ENCODE measurements at regions not wholly inside any gene's neighbourhood (a gene's known extent, or its start where the extent isn't known, plus 50 kb on each side); places are given as distances from the start of the nearest gene placed in this dataset.

- H3K4me3 ChIP-seq (ENCODE audit: low read depth in 1 of 2, low read length in 2 of 2) = no peak overlapping the region
- H3K27ac ChIP-seq (ENCODE audit: low read length) = no peak overlapping the region
Observed at GRCh38 chr2:34025196-34025595, 426.1 kb upstream of the FAM98A start.

GRCh38 chr2:34012715-34013302, 413.7 kb upstream of the FAM98A start:
- Histone ChIP-seq H3K4me1 (ENCODE audit: control insufficient read depth in 1 of 2, insufficient read depth in 2 of 2, low read length in 2 of 2) (no peaks in the 10 kb centered on the region), H3K4me3 (ENCODE audit: low read depth in 1 of 2, low read length in 2 of 2) (no peak overlapping the region), H3K27ac (ENCODE audit: low read length) (no peak overlapping the region), H3K27me3 (ENCODE audit: low read depth, low read length) (no peaks in the 10 kb centered on the region), H3K9me3 (ENCODE audit: control insufficient read depth in 1 of 2, low read length in 2 of 2) (peaks cover 0 to 5% of the 10 kb centered on the region in 2 donors), H3K36me3 (ENCODE audit: control insufficient read depth in 1 of 2, insufficient read depth in 2 of 2, low read length in 2 of 2) (no peaks in the 10 kb centered on the region)

More at GRCh38 chr2:34025196-34025595, 426.1 kb upstream of the FAM98A start:
- H3K36me3 ChIP-seq (ENCODE audit: control insufficient read depth in 1 of 2, insufficient read depth in 2 of 2, low read length in 2 of 2) = no peaks in the 10 kb centered on the region
- no peaks in the 10 kb centered on the region for H3K27me3 ChIP-seq (ENCODE audit: low read depth, low read length)
- peaks cover 0 to 13% of the 10 kb centered on the region in 2 donors for H3K4me1 ChIP-seq (ENCODE audit: control insufficient read depth in 1 of 2, insufficient read depth in 2 of 2, low read length in 2 of 2)
- no peaks in the 10 kb centered on the region for H3K9me3 ChIP-seq (ENCODE audit: control insufficient read depth in 1 of 2, low read length in 2 of 2)

DNA sequence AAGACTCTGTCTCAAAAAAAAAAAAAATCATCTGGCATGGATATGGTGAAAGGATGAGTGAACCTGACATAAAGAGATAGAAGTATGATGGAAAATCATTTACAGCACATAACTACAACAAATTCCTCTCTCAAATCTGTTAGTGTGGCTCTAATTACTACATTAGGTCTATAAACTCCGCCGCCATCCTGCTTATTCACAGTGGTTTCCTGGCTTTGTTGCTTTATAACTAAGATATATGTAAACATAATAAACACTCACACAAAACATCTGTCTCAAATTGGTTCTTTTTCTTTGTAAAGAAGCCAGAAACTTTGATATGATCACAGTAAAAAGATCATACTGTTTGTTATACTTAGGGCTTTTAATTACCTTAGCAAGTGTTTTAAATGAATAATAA, 412.6 kb upstream of the FAM98A start:
- Histone ChIP-seq H3K4me3 (ENCODE audit: low read depth in 1 of 2, low read length in 2 of 2) (no peak overlapping the region), H3K36me3 (ENCODE audit: control insufficient read depth in 1 of 2, insufficient read depth in 2 of 2, low read length in 2 of 2) (no peaks in the 10 kb centered on the region), H3K4me1 (ENCODE audit: control insufficient read depth in 1 of 2, insufficient read depth in 2 of 2, low read length in 2 of 2) (no peaks in the 10 kb centered on the region), H3K27ac (ENCODE audit: low read length) (no peak overlapping the region), H3K9me3 (ENCODE audit: control insufficient read depth in 1 of 2, low read length in 2 of 2) (peaks cover 0 to 5% of the 10 kb centered on the region in 2 donors), H3K27me3 (ENCODE audit: low read depth, low read length) (no peaks in the 10 kb centered on the region)

GRCh38 chr2:34005901-34006300, 406.8 kb upstream of the FAM98A start:
- H3K36me3 ChIP-seq (ENCODE audit: control insufficient read depth in 1 of 2, insufficient read depth in 2 of 2, low read length in 2 of 2) = no peaks in the 10 kb centered on the region
- H3K9me3 ChIP-seq (ENCODE audit: control insufficient read depth in 1 of 2, low read length in 2 of 2) = no peaks in the 10 kb centered on the region
- no peak overlapping the region for H3K27ac ChIP-seq (ENCODE audit: low read length)
- H3K4me1 ChIP-seq (ENCODE audit: control insufficient read depth in 1 of 2, insufficient read depth in 2 of 2, low read length in 2 of 2) = no peaks in the 10 kb centered on the region
- H3K4me3 ChIP-seq (ENCODE audit: low read depth in 1 of 2, low read length in 2 of 2) = no peak overlapping the region
- H3K27me3 ChIP-seq (ENCODE audit: low read depth, low read length) = no peaks in the 10 kb centered on the region

GRCh38 chr2:34004936-34005335, 405.8 kb upstream of the FAM98A start:
- Histone ChIP-seq H3K9me3 (ENCODE audit: control insufficient read depth in 1 of 2, low read length in 2 of 2) (no peaks in the 10 kb centered on the region), H3K36me3 (ENCODE audit: control insufficient read depth in 1 of 2, insufficient read depth in 2 of 2, low read length in 2 of 2) (no peaks in the 10 kb centered on the region), H3K4me3 (ENCODE audit: low read depth in 1 of 2, low read length in 2 of 2) (no peak overlapping the region), H3K4me1 (ENCODE audit: control insufficient read depth in 1 of 2, insufficient read depth in 2 of 2, low read length in 2 of 2) (no peaks in the 10 kb centered on the region), H3K27me3 (ENCODE audit: low read depth, low read length) (no peaks in the 10 kb centered on the region), H3K27ac (ENCODE audit: low read length) (no peak overlapping the region)

DNA sequence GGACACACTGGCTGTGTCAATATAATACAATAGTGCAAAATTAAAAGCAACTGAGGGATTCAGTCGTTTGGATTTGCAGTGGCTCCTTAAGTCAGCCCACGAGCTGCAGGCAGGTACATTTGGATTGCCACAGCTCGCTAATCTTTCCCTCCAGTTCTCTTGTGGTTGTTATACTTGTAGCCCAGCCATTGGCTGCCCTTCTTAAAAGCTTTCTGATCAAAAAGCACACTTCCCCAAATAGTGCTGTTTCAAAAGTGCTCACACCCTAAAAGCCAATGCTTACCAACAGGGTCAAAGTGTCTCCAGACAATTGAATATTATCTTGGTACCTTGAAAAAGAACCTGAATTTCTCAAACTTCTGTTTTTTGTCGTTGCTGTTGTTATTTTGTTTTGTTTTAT, 404.7 kb upstream of the FAM98A start:
- Histone ChIP-seq H3K27ac (ENCODE audit: low read length) (no peak overlapping the region), H3K27me3 (ENCODE audit: low read depth, low read length) (no peaks in the 10 kb centered on the region), H3K4me3 (ENCODE audit: low read depth in 1 of 2, low read length in 2 of 2) (no peak overlapping the region), H3K36me3 (ENCODE audit: control insufficient read depth in 1 of 2, insufficient read depth in 2 of 2, low read length in 2 of 2) (no peaks in the 10 kb centered on the region), H3K9me3 (ENCODE audit: control insufficient read depth in 1 of 2, low read length in 2 of 2) (peaks cover 0 to 3% of the 10 kb centered on the region in 2 donors), H3K4me1 (ENCODE audit: control insufficient read depth in 1 of 2, insufficient read depth in 2 of 2, low read length in 2 of 2) (no peaks in the 10 kb centered on the region)

DNA sequence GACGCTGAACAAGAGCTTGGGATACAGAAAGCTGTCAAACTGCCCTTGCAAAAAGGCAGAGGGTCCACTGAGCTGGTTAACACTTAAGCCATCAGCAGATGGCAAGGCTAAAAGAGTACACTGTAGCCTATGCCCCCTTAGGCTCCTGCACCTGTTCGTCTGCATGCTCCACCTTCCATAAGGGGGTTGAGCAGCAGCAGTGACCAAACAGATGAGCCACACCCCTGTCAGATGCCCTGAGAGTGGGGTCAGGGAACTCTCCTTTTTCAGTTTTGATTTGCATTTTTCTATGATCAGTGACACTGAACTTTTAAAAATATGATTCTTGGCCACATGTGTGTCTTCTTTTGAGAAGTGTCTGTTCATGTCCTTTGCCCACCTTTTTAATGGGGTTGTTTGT, 402.5 kb upstream of the FAM98A start:
- H3K27me3 ChIP-seq (ENCODE audit: low read depth, low read length) = no peaks in the 10 kb centered on the region

DNA sequence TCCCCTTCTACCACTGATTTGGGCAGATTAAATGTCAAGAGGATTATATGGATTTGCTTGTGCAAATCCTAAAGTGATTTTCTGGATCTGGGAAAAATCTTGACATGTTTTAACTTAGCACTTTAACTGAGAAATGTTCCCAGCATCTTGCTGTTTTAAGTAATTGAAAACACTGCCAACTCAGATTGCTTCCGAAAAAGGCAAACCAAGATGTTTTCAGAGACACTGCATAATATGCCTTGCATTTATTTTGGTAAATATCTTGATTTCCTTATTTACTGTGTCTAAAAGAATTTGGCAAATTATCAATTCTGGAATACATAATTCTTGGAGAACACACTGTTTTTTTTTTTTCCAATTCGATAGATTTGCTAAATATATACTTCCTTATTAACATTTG, 385.0 kb upstream of the FAM98A start:
- no peak overlapping the region for H3K4me3 ChIP-seq (ENCODE audit: low read depth in 1 of 2, low read length in 2 of 2)
- no peaks in the 10 kb centered on the region for H3K36me3 ChIP-seq (ENCODE audit: control insufficient read depth in 1 of 2, insufficient read depth in 2 of 2, low read length in 2 of 2)
- no peaks in the 10 kb centered on the region for H3K27me3 ChIP-seq (ENCODE audit: low read depth, low read length)
- peaks cover 0 to 2% of the 10 kb centered on the region in 2 donors for H3K9me3 ChIP-seq (ENCODE audit: control insufficient read depth in 1 of 2, low read length in 2 of 2)
- H3K4me1 ChIP-seq (ENCODE audit: control insufficient read depth in 1 of 2, insufficient read depth in 2 of 2, low read length in 2 of 2) = no peaks in the 10 kb centered on the region
- H3K27ac ChIP-seq (ENCODE audit: low read length) = no peak overlapping the region

More for the DNA sequence above, 402.5 kb upstream of the FAM98A start:
- Histone ChIP-seq H3K36me3 (ENCODE audit: control insufficient read depth in 1 of 2, insufficient read depth in 2 of 2, low read length in 2 of 2) (no peaks in the 10 kb centered on the region), H3K9me3 (ENCODE audit: control insufficient read depth in 1 of 2, low read length in 2 of 2) (peaks cover 3 to 12% of the 10 kb centered on the region in 2 donors), H3K4me1 (ENCODE audit: control insufficient read depth in 1 of 2, insufficient read depth in 2 of 2, low read length in 2 of 2) (no peaks in the 10 kb centered on the region), H3K27ac (ENCODE audit: low read length) (no peak overlapping the region), H3K4me3 (ENCODE audit: low read depth in 1 of 2, low read length in 2 of 2) (no peak overlapping the region)

GRCh38 chr2:33978471-33978870, 379.4 kb upstream of the FAM98A start:
- H3K36me3 ChIP-seq (ENCODE audit: control insufficient read depth in 1 of 2, insufficient read depth in 2 of 2, low read length in 2 of 2) = no peaks in the 10 kb centered on the region
- H3K4me3 ChIP-seq (ENCODE audit: low read depth in 1 of 2, low read length in 2 of 2) = no peak overlapping the region
- H3K4me1 ChIP-seq (ENCODE audit: control insufficient read depth in 1 of 2, insufficient read depth in 2 of 2, low read length in 2 of 2) = no peaks in the 10 kb centered on the region
- no peaks in the 10 kb centered on the region for H3K9me3 ChIP-seq (ENCODE audit: control insufficient read depth in 1 of 2, low read length in 2 of 2)
- no peak overlapping the region for H3K27ac ChIP-seq (ENCODE audit: low read length)
- no peaks in the 10 kb centered on the region for H3K27me3 ChIP-seq (ENCODE audit: low read depth, low read length)

- Histone ChIP-seq H3K4me3 (ENCODE audit: low read depth in 1 of 2, low read length in 2 of 2) (no peak overlapping the region), H3K9me3 (ENCODE audit: control insufficient read depth in 1 of 2, low read length in 2 of 2) (no peaks in the 10 kb centered on the region), H3K36me3 (ENCODE audit: control insufficient read depth in 1 of 2, insufficient read depth in 2 of 2, low read length in 2 of 2) (no peaks in the 10 kb centered on the region), H3K27me3 (ENCODE audit: low read depth, low read length) (no peaks in the 10 kb centered on the region), H3K27ac (ENCODE audit: low read length) (no peak overlapping the region), H3K4me1 (ENCODE audit: control insufficient read depth in 1 of 2, insufficient read depth in 2 of 2, low read length in 2 of 2) (no peaks in the 10 kb centered on the region)
Observed at GRCh38 chr2:33975498-33975897, 376.4 kb upstream of the FAM98A start.

DNA sequence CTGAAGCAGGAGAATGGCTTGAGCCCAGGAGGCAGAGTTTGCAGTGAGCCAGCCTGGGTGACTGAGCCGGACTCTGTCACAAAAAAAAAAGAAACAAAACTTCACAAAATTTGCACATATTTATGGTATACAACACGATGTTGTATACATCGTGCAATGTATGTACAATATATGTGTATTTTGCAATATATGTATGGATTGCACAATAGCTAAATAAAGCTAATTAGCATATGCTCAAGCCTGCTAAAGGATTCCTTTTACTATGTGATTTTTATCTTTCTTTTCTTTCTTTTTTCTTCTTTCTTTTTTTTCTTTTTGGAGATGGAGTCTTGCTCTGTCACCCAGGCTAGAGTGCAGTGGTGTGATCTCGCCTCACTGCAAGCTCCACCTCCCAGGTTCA, 368.0 kb upstream of the FAM98A start:
- H3K4me3 ChIP-seq (ENCODE audit: low read depth in 1 of 2, low read length in 2 of 2) = no peak overlapping the region
- H3K9me3 ChIP-seq (ENCODE audit: control insufficient read depth in 1 of 2, low read length in 2 of 2) = no peaks in the 10 kb centered on the region
- no peaks in the 10 kb centered on the region for H3K27me3 ChIP-seq (ENCODE audit: low read depth, low read length)
- no peaks in the 10 kb centered on the region for H3K36me3 ChIP-seq (ENCODE audit: control insufficient read depth in 1 of 2, insufficient read depth in 2 of 2, low read length in 2 of 2)
- no peaks in the 10 kb centered on the region for H3K4me1 ChIP-seq (ENCODE audit: control insufficient read depth in 1 of 2, insufficient read depth in 2 of 2, low read length in 2 of 2)
- no peak overlapping the region for H3K27ac ChIP-seq (ENCODE audit: low read length)

GRCh38 chr2:33958591-33958990, 359.5 kb upstream of the FAM98A start:
- no peaks in the 10 kb centered on the region for H3K4me1 ChIP-seq (ENCODE audit: control insufficient read depth in 1 of 2, insufficient read depth in 2 of 2, low read length in 2 of 2)
- H3K27ac ChIP-seq (ENCODE audit: low read length) = no peak overlapping the region
- H3K36me3 ChIP-seq (ENCODE audit: control insufficient read depth in 1 of 2, insufficient read depth in 2 of 2, low read length in 2 of 2) = no peaks in the 10 kb centered on the region
- H3K27me3 ChIP-seq (ENCODE audit: low read depth, low read length) = no peaks in the 10 kb centered on the region
- H3K9me3 ChIP-seq (ENCODE audit: control insufficient read depth in 1 of 2, low read length in 2 of 2) = no peaks in the 10 kb centered on the region
- no peak overlapping the region for H3K4me3 ChIP-seq (ENCODE audit: low read depth in 1 of 2, low read length in 2 of 2)
